Tibial nerve (tissue), 4 donors: ENCODE measurements at regions not wholly inside any gene's neighbourhood (a gene's known extent, or its start where the extent isn't known, plus 50 kb on each side); places are given as distances from the start of the nearest gene placed in this dataset.

Source experiments
- DNase-seq, 2 donors: peaks; one replicate each; pipeline ENCODE4 v3.0.0-alpha.2; 2019; ENCODE audit warnings: low spot score in 2 of 2
- H3K27ac ChIP-seq, 4 donors: fragments of 200-600 bp; sonication (generic) in 3 of 4; one replicate each; pipeline ENCODE4 v1.5.1; 2017 to 2019; ENCODE audit warnings: mild to moderate bottlenecking in 1 of 4
- H3K27me3 ChIP-seq, 2 donors: fragments of 200-600 bp; sonication (generic) in 1 of 2; one replicate each; pipeline versions ENCODE4 v1.5.1 to v1.6.0; 2017 to 2019
- H3K36me3 ChIP-seq, 3 donors: fragments of 200-600 bp; sonication (generic); one replicate each; pipeline ENCODE4 v1.5.1; 2018 to 2019
- H3K4me1 ChIP-seq, 4 donors: fragments of 200-600 bp; sonication (generic) in 3 of 4; one replicate each; pipeline ENCODE4 v1.5.1; 2017 to 2019
- H3K4me3 ChIP-seq, 4 donors: fragments of 200-600 bp; sonication (generic) in 3 of 4; one replicate each; pipeline ENCODE4 v1.5.1; 2017 to 2019; ENCODE audit warnings: mild to moderate bottlenecking in 1 of 4, moderate library complexity in 1 of 4
- H3K9me3 ChIP-seq, 4 donors: fragments of 200-600 bp; sonication (generic) in 3 of 4; one replicate each; pipeline ENCODE4 v1.5.1; 2017 to 2019
- CTCF ChIP-seq, 5 experiments: fragments of 200-600 bp in 3 of 5; fragments of 450-650 bp in 2 of 5; sonication (generic) in 3 of 5; IDR thresholded peaks; one replicate each; pipeline ENCODE4 v1.5.1; 2016 to 2019; ENCODE audit warnings: antibody characterized with exemption in 5 of 5, mild to moderate bottlenecking in 3 of 5, moderate library complexity in 2 of 5
- EP300 ChIP-seq, 2 donors: sonication (generic); formaldehyde crosslinking; IDR thresholded peaks; one replicate each; pipeline ENCODE4 v1.6.1; 2017; ENCODE audit warnings: antibody characterized with exemption in 2 of 2, mild to moderate bottlenecking in 1 of 2
- POLR2A ChIP-seq, 2 donors: fragments of 450-650 bp; IDR thresholded peaks; one replicate each; pipeline ENCODE4 v1.6.1; 2017; ENCODE audit warnings: antibody characterized with exemption in 2 of 2, mild to moderate bottlenecking in 2 of 2, moderate library complexity in 2 of 2
- WGBS, 2 donors: methylation state at CpG; one replicate each; pipeline ENCODE4 v1.1.5; 2018; 5-methylcytosine and 5-hydroxymethylcytosine counted together

- TF ChIP-seq POLR2A (IDR thresholded peaks at IDR 0.05) (no peak), CTCF (IDR thresholded peaks at IDR 0.05) (no peak), EP300 (IDR thresholded peaks at IDR 0.05) (no peak)
- no peak overlapping the region for H3K4me3 ChIP-seq
- H3K27ac ChIP-seq = no peak overlapping the region
- no peaks in the 10 kb centered on the region for H3K27me3 ChIP-seq
- no peaks in the 10 kb centered on the region for H3K36me3 ChIP-seq
- peaks cover 0 to 5% (median 0%) of the 10 kb centered on the region in 4 donors for H3K9me3 ChIP-seq
- DNase-seq = no peak
- no peaks in the 10 kb centered on the region for H3K4me1 ChIP-seq
Measured at GRCh38 chr5:155489949-155490348, 476.4 kb downstream of the KIF4B start.

GRCh38 chr5:155492191-155492590 lies 478.6 kb downstream of the KIF4B start:
- Histone ChIP-seq H3K27ac (no peak overlapping the region), H3K27me3 (no peaks in the 10 kb centered on the region), H3K4me1 (no peaks in the 10 kb centered on the region), H3K9me3 (peaks cover 0 to 5% (median 0%) of the 10 kb centered on the region in 4 donors), H3K36me3 (no peaks in the 10 kb centered on the region), H3K4me3 (no peak overlapping the region)
- TF ChIP-seq POLR2A (IDR thresholded peaks at IDR 0.05) (no peak), EP300 (IDR thresholded peaks at IDR 0.05) (no peak)
- 72 to 75% methylated on average over 2 of the region's 2 CpGs for WGBS, 2 donors
- DNase-seq = no peak

GRCh38 chr5:155504606-155505005 lies 491.1 kb downstream of the KIF4B start:
- Histone ChIP-seq H3K27ac (no peak overlapping the region), H3K27me3 (no peaks in the 10 kb centered on the region), H3K9me3 (no peaks in the 10 kb centered on the region), H3K36me3 (no peaks in the 10 kb centered on the region), H3K4me1 (no peaks in the 10 kb centered on the region), H3K4me3 (no peak overlapping the region)
- TF ChIP-seq POLR2A (IDR thresholded peaks at IDR 0.05) = no peak
- TF ChIP-seq EP300 (IDR thresholded peaks at IDR 0.05) = no peak
- no peak for TF ChIP-seq CTCF (IDR thresholded peaks at IDR 0.05)
- DNase-seq = no peak
- 67 to 77% methylated on average over 1 of the region's 1 CpG for WGBS, 2 donors

- Histone ChIP-seq H3K4me3 (no peak overlapping the region), H3K4me1 (no peaks in the 10 kb centered on the region), H3K36me3 (no peaks in the 10 kb centered on the region), H3K27me3 (no peaks in the 10 kb centered on the region), H3K27ac (no peak overlapping the region), H3K9me3 (no peaks in the 10 kb centered on the region)
- no peak for DNase-seq
- TF ChIP-seq EP300 (IDR thresholded peaks at IDR 0.05) (no peak), CTCF (IDR thresholded peaks at IDR 0.05) (no peak)
Measured at GRCh38 chr5:155507363-155507762, 493.8 kb downstream of the KIF4B start.

- no peaks in the 10 kb centered on the region for H3K9me3 ChIP-seq
- no peak overlapping the region for H3K4me3 ChIP-seq
- no peaks in the 10 kb centered on the region for H3K27me3 ChIP-seq
- no peak overlapping the region for H3K27ac ChIP-seq
- H3K4me1 ChIP-seq = no peaks in the 10 kb centered on the region
- no peaks in the 10 kb centered on the region for H3K36me3 ChIP-seq
- WGBS, 2 donors = 81 to 95% methylated on average over 3 of the region's 3 CpGs
- no peak for DNase-seq
- TF ChIP-seq CTCF (IDR thresholded peaks at IDR 0.05) (no peak), POLR2A (IDR thresholded peaks at IDR 0.05) (no peak), EP300 (IDR thresholded peaks at IDR 0.05) (no peak)
Measured at GRCh38 chr5:155508673-155509072, 495.1 kb downstream of the KIF4B start.

- Histone ChIP-seq H3K27ac (no peak overlapping the region), H3K36me3 (no peaks in the 10 kb centered on the region), H3K4me1 (no peaks in the 10 kb centered on the region), H3K9me3 (no peaks in the 10 kb centered on the region), H3K27me3 (no peaks in the 10 kb centered on the region), H3K4me3 (no peak overlapping the region)
- TF ChIP-seq POLR2A (IDR thresholded peaks at IDR 0.05) (no peak), CTCF (IDR thresholded peaks at IDR 0.05) (no peak), EP300 (IDR thresholded peaks at IDR 0.05) (no peak)
- no peak for DNase-seq
- 72 to 73% methylated on average over 1 of the region's 1 CpG for WGBS, 2 donors
Measured at GRCh38 chr5:155512329-155512728, 498.8 kb downstream of the KIF4B start.
